ENCODE measurements at regions not wholly inside any gene's neighbourhood (a gene's known extent, or its start where the extent isn't known, plus 50 kb on each side); places are given as distances from the start of the nearest gene placed in this dataset.

DNA sequence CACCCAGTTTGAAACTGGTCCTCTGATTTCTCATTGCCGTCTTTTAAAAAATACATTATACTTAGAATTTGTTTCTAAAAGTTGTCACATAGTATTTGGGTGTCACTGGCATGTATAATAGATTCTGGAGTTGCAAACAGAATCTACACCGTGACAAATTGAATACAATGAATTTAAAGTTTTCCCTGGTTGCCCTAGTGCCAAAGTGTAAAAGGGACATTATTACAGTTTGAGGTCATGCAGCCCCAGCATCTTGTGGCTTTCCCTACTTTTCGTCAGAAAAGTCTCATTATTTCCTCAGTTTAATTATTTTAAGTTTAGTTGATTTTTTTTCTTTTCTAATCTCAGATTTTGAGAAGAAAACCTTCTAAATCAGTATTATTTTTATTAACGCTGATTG, 155.9 kb downstream of the DISP1 start:
- TF ChIP-seq, protein P1, sequence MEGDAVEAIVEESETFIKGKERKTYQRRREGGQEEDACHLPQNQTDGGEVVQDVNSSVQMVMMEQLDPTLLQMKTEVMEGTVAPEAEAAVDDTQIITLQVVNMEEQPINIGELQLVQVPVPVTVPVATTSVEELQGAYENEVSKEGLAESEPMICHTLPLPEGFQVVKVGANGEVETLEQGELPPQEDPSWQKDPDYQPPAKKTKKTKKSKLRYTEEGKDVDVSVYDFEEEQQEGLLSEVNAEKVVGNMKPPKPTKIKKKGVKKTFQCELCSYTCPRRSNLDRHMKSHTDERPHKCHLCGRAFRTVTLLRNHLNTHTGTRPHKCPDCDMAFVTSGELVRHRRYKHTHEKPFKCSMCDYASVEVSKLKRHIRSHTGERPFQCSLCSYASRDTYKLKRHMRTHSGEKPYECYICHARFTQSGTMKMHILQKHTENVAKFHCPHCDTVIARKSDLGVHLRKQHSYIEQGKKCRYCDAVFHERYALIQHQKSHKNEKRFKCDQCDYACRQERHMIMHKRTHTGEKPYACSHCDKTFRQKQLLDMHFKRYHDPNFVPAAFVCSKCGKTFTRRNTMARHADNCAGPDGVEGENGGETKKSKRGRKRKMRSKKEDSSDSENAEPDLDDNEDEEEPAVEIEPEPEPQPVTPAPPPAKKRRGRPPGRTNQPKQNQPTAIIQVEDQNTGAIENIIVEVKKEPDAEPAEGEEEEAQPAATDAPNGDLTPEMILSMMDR (conservative IDR thresholded peaks at IDR 0.05; ENCODE audit: low read depth, low read length): no peak
- no peak for TF ChIP-seq EZH2phosphoT487 (IDR thresholded peaks at IDR 0.05; ENCODE audit: borderline replicate concordance, low read length)

Measured in PC-3 (cell line).